HG03469 (cell line): ENCODE measurements at regions not wholly inside any gene's neighbourhood (a gene's known extent, or its start where the extent isn't known, plus 50 kb on each side); places are given as distances from the start of the nearest gene placed in this dataset.
A peak's percentile ranks its signal among the peaks of the same experiment; 100 is the strongest.
"Not testable (repeated sequence)": the region's sequence is repeated elsewhere in the genome, so short reads cannot be mapped to it uniquely, and the experiment has no call there.

Experiments used
- ATAC-seq: cut with Tn5 transposase; IDR thresholded peaks from one replicate; pipeline ENCODE4 v1.9.1; 2021; ENCODE audit warnings: mild to moderate bottlenecking, moderate library complexity, moderate number of reproducible peaks; ENCODE audit not compliant: unreplicated experiment

DNA sequence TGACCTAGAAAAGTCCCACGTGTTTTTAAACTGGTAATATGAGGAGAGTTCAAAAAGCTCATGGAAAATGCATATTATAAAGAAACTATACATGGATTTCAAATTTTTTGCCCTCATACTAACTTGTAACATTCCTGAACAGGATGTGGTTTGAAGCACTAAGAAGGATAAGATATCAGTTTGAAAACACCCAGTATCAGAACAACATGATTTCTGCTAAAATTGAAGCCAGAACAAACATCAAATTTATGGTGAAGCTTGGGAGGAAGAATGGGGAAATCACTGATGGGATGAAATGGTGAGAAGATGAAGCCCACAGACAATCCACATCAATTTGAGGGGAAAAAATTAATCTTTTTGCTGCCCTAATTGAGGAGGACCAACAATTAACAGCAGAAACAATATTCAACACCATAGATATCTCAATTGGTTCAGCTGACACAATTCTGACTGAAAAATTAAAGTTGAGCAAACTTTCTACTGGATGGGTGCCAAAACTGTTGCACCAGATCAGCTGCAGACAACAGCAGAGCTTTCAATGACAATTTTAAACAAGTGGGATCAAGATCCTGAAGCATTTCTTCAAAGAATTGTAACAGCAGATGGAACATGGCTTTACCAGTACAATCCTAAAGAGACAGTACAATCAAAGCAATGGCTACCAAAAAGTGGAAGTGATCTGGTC, 113.2 kb upstream of the SNX2 start:
- no peak for ATAC-seq

- ATAC-seq = no peak
Measured at GRCh38 chr5:122665051-122665450, 109.8 kb upstream of the SNX2 start.

GRCh38 chr5:122668552-122668951, 106.3 kb upstream of the SNX2 start:
- ATAC-seq = no peak

DNA sequence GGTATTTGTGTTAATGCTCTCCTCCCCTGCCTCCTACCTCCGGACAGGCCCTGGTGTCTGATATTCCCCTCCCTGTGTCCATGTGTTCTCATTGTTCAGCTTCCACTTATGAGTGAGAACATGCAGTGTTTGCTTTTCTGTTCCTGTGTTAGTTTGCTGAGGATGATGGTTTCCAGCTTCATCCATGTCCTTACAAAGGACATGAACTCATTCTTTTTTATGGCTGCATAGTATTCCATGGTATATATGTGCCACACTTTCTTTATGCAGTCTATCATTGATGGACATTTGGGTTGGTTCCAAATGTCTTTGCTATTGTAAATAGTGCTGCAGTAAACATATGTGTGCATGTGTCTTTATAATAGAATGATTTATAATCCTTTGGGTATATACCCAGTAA, 105.2 kb upstream of the SNX2 start:
- ATAC-seq = not testable (repeated sequence)

GRCh38 chr5:122673343-122673742, 101.5 kb upstream of the SNX2 start:
- ATAC-seq = no peak

DNA sequence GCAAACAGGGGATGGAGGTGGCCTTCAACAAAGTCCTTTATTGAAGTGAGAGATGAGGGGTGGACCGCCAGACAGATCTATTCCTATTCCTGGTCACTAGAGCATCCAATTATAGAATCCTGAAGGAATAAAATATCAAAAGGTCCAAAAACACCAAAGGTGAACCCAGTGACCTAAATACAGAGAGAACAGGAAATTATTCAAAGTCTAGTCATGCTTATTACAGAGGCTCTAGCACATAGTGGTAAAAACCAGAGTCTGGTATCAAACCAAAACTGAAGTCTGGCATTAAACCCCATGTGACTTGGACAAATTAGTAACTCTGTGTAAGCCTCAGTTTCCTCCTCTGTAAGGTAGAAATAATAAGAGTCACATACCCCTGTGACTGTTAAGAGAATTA, 100.5 kb upstream of the SNX2 start:
- ATAC-seq = no peak

DNA sequence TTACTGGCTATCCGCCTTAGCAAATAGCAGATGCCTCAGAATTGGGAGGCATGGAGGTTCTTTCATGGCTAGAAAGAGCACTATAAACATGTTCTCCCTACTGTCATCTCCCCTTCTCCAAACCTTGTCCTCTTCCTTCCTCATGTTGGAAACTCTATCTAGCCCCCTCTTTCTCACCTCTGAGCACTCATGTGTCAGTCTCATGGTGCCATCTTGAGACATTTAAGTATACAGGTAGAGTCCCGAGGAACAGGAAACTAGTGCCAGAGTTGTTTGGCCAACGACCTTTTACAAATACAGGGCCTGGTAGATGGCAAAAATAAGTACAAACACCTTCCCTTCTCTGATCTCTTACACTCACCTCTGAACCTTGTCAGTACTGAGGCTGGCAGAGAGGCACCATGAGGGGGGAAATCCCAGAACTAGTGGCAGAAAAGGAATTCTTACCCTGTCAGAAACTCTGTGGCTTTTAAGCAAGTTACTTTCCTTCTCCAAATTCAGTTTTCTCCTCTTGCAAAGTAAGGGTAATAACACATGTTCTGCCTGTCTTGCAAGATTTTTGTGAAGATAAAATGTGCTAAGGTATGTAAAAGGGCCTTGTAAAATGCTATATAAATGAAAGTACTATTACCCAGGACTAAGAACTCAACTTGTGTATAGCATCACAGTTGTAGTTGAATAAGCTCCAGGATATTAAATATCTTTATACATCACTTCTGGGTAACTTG, 94.1 kb upstream of the SNX2 start:
- ATAC-seq = no peak

DNA sequence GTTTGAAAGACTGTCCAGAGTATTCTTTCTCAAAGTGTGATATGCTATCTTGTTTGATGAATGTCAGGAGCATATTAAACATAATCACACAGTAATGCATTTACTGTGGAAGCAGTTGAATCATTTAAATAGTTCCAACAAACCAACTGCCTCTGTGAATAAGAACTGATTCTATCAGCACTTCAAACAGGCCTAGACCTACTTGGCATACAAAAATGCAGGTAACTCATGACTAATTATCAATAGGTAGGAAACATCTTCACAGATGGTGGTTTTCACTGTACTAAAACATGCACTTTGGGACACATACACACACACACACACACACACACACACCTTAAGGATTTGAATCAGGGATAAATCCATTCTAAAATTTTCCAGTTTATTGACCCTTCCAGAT, 91.2 kb upstream of the SNX2 start:
- ATAC-seq = no peak

DNA sequence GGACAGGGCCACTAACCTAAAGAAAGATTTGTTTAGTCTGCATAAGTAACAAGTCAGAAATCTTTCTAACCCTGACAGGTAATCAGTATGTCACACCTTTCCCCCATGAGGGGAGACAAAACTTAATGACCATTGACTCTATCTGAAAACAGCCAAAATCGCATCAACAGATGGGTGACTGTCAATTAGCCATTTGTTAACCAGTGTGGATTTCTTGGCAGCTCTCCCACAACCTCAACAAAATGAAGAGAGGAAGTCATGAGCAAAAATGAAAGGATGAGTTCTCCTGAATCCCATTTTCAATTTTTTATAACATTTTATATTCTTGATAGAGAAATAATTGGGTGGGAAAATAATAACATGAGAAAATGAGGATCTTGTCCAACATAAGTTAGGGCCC, 84.6 kb upstream of the SNX2 start:
- no peak for ATAC-seq

- no peak for ATAC-seq
Measured at GRCh38 chr5:122691931-122692330, 82.9 kb upstream of the SNX2 start.

DNA sequence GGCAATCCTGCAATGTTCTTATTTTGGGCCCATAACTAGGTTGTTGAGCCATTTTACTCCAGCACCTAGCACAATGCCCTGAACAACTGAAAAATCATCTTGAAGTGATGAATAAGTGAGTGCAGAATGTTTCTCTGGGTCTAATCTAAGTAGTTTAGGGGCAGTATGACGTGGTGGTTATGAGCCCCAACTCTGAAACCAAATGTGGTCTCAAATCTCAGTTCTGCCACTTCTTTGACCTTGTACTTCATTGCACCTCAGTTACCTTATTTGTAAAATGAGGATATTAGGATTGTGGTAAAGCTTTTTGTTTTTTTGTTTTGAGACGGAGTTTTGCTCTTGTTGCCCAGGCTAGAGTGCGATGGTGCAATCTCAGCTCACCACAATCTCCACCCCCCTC, 80.9 kb upstream of the SNX2 start:
- ATAC-seq = no peak

- no peak for ATAC-seq
Measured at GRCh38 chr5:122694884-122695283, 80.0 kb upstream of the SNX2 start.

DNA sequence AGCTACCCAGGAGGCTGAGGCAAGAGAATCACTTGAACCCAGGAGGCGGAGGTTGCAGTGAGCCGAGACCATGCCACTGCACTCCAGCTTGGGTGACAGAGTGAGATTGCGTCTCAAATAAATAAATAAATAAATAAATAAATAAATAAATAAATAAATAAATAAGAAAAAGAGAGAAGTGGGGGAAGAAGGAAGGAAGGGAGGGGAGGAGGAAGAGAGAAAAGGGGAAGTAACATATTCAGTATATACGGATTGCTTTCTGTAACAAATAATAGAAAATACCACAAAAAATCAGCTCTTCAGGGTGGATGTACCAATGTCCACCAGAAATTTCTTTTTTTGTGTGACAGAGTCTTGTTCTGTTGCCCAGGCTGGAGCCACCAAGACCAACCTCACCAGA, 78.1 kb upstream of the SNX2 start:
- ATAC-seq = not testable (repeated sequence)

DNA sequence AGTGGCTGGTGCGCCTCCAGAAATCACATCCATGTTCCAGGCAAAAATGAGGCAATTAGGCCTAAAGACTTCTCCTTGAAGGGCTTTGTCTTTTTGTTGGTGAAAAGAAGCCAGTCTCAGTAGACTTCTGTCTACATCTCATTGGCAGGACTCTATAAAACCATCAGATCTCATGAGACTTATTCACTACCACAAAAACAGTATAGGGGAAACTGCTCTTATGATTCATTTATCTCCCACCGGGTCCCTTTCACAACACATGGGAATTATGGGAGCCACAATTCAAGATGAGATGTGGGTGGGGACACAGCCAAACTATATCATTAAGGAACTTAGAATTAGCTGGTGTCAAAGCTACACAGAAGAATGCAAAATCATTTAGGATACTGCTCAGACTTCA, 77.7 kb upstream of the SNX2 start:
- no peak for ATAC-seq

DNA sequence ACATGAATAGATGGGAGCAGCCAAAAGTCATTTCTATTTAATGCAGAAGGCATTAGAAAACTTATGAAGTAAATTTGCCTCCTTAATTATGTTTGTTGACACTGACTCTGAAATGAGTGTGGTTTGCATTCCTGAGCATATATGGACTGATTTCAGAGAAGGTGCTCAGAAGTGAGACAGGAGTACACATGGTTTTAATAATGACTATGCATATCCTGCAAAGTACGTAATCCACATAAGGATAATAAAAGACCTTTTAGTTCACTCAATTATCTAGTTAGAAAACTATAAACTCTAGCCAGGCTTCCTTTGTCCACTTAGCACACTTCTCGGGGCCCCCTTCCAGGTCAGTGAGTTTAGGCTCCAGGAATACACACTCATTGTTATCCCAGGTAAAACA, 75.7 kb upstream of the SNX2 start:
- no peak for ATAC-seq

- ATAC-seq = peak; percentile 98
Measured at GRCh38 chr5:122701640-122702523, 73.0 kb upstream of the SNX2 start.

- ATAC-seq = no peak
Measured at GRCh38 chr5:122702524-122702875, 72.4 kb upstream of the SNX2 start.

GRCh38 chr5:122703203-122703602, 71.7 kb upstream of the SNX2 start:
- ATAC-seq = no peak

- ATAC-seq = no peak
Measured at GRCh38 chr5:122704247-122705036, 70.4 kb upstream of the SNX2 start.

- no peak for ATAC-seq
Measured at GRCh38 chr5:122705851-122706250, 69.0 kb upstream of the SNX2 start.

DNA sequence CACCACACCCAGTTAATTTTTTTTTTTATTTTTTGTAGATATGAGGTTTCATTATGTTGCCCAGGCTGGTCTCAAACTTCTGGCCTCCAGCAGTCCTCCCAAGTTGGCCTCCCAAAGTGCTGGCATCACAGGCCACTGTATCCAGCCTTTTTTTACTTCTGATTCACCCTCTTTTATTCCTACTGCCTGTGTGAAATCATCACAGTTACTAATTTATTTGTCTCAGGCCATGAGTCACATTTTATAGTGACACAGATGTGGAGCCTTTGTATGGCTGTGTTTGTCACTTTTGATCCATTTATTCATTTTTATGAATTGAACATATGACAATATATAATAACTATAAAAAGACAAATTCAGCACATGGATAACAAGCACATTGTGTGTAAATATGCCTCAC, 67.1 kb upstream of the SNX2 start:
- no peak for ATAC-seq
